HUDEP-2 (cell line): ENCODE measurements at regions not wholly inside any gene's neighbourhood (a gene's known extent, or its start where the extent isn't known, plus 50 kb on each side); places are given as distances from the start of the nearest gene placed in this dataset.

Experiments
- DNase-seq, 76 experiments: peaks; one replicate each; lab custom pipeline; 2025; ENCODE audit not compliant: unreplicated experiment in 76 of 76; lab: John Stamatoyannopoulos, UW

DNA sequence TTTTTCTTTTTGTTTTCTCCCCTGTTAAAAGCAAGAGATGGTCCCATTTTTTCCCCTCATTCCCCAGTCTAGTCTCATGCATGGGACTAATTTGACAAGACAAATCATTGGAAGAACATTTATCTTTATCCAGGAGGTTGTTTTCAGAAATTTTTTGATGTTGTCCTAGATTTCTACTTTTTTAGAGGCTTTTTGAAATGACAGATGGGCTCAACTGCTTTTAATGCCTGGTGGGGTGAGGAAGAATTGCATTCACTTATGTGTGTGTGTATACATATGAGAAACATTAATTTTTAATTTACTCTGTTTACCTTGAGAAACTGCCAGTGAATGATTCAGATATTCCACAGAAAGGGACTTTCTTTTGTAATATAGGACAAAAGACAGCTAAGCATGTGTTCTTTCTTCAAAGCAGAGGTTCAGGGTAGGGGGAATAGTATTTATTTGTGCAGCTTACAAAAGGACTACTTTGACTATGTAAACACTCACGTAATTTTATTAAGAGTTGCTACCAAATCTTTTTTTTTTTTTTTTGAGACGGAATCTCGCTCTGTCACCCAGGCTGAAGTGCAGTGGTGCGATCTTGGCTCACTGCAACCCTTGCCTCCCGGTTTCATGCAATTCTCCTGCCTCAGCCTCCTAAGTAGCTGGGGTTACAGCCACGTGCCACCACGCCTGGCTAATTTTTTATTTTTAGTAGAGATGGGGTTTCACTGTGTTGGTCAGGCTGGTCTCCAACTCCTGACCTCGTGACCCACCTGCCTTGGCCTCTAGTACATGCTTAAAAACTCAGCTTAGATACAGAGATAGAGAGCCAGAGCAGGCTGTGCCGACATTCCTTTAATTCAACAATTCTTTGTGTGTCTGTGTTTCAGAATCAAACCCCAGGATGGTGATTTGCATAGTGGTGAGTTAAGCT, 130.1 kb upstream of the RARB start:
- DNase-seq = no peak

DNA sequence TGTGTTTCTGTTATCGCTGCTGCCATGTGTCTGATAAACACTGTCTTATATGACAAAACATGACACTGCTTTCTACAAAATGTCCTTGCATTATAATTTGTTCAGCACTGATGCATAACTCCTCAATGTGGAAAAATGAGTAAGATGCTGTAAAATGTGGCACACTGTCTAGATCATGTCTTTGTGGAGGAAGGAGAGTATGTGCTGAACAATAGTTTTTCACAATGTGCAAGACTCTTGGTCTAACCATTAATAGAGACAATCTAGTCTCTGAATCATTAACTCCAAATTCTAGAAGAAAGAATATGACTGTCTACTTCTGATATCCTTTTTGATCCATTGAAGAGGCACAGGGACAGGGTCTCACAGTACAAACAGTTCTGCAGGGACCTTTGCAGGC, 127.9 kb upstream of the RARB start:
- no peak for DNase-seq

DNA sequence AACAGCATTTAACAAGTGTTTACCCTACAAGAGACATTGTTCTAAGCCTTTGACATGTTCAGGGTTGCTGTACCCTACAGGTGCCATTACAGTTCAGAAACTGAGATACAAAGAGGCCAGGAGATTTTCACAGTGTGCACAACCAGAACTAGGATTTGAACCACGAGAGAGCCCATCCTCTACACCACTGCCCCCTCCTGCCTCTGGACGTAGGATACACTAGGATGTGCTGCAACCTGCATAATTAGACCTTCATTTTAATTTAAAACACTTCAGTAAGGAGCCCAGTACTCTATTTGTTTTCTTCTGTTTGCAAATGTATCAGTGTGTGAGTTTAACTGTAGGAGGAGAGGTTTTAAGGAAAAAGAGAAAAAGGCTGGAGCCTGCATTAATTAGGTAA, 123.1 kb upstream of the RARB start:
- DNase-seq = no peak

DNA sequence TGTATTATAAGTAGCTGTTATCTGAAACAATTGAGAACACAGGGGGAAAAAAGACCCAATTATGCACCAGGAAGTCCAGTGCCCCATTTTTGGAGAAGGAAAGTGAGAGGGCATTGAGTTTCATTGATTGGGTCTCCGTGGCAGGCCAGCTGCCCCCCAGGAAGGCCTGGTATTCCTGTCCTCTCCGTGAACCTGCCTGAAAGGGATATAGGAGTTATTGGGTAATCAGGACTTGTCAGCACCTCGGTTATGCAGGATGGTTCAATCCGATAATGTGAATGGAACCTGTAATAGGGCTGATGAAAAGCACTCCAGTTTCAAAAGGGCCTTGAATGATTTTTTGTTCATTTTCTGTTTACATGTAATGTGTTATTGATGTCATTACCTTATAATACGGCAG, 122.0 kb upstream of the RARB start:
- no peak for DNase-seq

DNA sequence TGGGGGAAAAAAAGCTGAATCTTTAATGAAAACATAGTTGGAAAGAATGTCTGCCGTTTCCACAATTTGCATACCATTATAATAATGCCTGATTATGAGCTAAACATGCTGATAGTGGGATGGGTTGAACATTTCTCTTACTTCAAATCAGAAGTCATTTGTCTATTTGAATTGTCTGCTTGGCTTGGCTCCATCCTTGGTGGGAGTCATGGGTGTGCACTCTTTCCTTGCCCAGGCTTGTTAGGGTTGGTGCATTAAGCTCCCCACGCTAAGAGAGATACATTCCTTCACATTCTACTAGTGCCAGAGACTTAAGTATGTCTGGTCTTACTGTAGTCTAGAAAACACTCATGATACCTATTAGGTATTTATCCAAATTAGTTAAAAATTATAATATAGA, 121.4 kb upstream of the RARB start:
- no peak for DNase-seq

DNA sequence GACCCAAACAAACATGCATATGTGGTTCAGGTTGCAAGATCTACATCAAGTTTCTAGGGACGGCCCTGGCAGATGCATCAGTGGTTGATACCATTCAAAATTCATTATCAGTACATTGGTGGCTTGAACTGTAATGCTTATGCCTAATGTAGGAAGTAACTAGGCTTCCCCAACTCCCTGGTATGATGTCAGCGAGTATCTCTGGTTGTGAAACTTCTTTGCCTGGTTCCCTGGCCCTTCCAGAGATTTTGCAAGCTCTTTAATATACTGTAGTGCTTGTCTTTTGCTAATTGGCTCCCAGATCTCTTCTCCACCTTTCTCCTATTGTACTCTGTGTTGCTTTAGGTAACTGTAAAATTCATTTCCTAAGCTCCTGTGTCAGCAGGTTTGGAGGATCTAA, 114.8 kb upstream of the RARB start:
- no peak for DNase-seq

DNA sequence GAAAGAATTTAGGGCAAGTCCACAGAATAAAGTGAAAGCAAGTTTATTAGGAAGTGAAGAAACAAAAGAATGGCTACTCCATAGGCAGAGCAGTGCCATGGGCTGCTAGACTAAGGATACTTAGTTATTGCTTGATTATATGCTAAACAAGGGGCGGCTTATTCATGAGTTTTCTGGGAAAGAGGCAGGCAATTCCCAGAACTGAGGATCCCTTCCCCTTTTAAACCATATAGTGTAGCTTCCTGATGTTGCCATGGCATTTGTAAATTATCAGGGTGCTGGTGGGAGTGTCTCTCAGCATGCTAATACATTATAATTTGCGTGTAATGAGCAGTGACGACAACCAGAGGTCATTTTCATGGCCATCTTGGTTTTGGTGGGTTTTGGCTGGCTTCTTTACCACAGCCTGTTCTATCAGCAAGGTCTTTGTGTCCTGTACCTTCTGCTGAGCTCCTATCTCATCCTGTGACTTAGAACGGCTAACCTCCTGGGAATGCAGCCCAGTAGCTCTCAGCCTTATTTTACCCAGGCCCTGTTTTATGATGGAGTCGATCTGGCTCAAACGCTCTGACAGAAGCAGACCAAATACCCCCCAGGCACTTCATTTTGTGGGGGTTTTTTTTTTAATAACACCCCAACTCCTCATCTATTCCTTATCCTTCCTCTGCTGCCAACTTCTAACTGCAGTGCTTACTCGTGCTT, 103.0 kb upstream of the RARB start:
- no peak for DNase-seq

DNA sequence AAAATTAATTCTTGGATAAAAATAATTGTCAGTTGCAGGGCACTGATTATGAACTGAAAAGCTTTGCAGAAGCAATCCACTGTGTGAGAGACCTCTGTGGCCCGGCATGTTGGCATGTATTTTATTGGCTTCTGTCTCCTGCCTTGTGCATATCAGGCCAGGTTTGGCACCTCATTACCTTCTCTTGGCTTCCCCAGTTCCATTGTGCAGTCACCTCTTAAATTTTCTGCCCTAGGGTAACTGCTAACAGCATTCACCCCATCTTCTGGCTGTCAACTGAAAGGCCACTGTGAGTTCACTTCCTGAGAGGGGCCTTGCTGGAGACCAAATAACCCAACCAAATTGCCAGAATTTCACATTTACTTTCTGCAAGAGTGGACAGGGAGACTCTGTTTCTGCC, 92.7 kb upstream of the RARB start:
- DNase-seq = no peak

DNA sequence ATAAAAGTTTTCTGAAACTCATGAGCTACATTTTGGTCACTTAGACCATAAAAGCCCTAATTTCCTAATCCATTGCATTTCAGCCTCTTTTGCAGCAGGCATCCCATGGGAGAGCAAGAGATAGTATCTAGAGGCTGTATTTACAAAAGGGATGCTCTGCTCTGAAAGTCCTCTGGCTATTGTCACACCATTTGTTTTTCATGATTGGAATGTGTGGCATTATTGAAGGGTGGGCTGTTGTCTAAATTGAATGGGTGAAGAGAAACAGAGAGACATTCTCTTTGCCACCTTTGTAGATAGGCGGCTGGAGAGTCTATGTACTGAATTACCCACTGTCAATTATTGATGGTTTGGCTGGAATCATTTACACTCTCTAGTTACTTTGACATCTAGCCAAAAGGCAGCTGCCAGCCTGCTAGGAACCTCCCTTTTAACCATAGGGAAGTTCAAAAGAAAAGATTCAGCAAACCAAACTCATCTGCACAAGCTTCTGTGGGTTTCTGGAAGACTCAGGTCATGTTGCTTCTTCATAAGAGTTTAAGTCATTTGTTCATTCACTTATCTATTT, 89.8 kb upstream of the RARB start:
- DNase-seq = no peak

DNA sequence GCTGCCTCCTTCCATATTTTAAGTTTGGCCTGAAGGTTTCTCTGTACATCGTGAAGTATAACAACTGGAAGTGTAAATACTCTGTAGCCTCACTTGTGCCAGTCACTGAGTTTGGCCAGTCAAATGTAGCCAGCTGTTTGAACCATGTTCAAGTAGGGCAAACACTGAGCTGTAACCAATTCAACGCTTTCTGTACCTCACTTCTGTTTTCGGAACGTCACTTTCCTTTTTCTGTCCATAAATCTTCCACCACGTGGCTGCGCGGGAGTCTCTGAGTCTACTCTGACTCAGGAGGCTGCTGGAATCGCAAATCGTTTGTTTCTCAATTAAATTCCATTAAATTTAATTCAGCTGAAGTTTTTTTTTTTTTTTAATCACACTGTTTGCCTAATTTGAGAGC, 88.8 kb upstream of the RARB start:
- no peak for DNase-seq

DNA sequence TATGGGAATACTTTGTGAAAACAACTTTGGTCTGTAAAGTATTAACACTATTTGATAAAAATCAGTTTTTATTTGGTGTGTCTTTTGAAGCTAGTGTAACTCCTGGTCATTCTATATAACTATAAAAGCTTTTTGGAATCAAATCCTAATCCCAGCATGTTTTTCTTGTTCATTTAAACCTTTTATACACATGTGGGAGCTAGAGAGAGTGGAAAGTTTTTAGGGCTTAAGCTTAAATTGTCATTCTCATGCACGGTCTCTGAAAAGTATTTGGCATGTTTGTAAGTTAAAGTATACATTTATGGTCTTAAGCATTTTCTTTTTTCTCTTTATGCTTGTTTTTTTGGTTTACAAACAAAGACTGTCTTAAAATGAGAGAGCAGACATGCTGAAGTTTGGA, 83.4 kb upstream of the RARB start:
- no peak for DNase-seq

DNA sequence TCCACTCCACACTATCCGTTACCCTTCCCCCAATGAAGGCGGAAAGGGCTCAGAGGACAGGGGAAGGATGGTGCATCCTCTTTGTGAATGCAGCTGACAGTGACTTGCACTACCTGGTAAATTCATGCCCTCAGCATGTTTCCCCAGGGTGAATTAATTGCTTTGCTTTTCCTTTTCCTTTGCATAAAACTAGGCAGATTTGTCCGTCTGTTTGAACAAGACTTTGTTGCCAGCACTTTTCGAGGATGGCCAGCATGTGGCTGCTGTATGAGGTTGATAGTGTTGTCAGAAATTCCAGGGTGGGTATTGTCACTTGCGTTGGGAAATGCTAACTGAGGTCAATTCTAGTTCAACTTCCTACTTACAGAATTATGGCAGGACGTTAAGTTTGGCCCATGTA, 79.0 kb upstream of the RARB start:
- DNase-seq = no peak

DNA sequence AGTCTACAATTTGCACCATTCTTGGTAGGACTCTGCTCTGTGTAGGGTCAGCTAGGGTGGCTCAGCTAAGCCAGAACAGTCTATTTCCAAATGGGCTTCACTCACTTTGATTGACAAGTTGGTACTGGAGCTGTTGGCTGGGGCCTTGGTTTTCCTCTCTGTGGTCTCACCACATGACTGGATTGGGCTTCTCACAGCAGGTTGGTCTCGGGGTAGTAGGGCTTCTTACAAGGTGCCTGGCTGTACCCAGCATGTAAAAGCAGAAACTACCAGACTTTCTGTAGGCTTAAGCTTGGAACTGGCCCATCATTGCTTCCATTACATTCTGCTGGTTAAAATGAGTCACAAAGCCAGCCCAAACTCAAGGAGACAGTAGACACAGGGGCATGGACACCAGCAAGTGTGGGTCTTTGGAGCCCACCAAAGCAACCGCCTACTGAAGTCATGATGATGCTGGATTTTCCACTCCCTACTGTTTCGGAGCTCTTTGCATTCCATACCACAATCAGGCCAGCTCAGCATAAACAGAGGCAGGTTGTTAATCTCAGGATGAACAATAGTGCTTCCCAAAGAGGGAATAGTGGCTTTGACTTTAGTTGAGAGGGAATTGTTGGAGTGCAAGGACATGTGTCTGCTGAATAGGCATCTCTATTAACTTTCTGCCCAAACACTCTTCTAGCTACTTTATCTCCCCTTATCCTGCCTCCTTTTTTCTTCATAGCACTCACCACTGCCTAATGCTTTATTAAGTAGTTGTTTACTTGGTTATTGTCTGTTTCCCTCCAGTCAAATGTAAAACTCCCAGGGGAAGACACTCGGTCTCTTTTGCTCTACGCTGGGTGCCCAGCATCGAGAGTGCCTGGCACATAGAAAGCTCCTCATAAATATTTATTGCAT, 78.0 kb upstream of the RARB start:
- no peak for DNase-seq

DNA sequence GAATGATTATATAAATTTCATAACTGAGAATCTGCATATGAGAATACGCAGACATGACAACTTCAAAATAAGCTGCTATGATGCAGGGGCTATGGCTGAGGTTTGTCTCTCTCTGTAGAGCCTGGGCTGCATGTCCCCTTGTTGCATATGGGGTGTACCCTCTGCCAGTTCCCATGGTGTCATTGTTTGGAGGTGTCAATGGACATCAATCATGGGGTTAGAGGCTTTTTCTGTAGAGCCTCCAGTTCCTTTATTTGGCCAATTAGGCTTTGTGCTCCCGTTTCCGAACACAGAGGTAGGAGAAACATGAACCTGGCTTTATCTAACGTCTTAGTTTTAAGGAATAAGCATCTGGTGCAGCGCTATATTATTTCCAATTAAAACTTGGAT, 77.3 kb upstream of the RARB start:
- DNase-seq = no peak

DNA sequence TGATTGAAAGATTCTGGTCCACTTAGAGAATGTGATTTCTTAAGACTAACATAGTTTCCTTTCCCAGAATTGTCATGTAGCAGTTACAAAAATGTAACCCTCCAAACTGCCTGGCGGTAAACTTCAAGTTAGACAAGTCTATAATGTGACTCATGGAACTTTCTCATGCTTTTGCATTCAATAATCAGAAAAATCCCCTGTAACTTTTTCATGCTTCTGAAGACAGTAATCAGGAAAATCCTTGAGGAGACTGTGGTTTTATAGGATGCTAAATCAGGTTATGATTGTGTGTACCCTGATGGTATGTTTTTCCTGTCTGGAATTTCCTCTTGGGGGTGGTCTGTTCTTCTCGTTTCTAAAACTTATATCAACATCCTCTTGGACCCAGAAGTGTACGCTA, 74.0 kb upstream of the RARB start:
- no peak for DNase-seq

DNA sequence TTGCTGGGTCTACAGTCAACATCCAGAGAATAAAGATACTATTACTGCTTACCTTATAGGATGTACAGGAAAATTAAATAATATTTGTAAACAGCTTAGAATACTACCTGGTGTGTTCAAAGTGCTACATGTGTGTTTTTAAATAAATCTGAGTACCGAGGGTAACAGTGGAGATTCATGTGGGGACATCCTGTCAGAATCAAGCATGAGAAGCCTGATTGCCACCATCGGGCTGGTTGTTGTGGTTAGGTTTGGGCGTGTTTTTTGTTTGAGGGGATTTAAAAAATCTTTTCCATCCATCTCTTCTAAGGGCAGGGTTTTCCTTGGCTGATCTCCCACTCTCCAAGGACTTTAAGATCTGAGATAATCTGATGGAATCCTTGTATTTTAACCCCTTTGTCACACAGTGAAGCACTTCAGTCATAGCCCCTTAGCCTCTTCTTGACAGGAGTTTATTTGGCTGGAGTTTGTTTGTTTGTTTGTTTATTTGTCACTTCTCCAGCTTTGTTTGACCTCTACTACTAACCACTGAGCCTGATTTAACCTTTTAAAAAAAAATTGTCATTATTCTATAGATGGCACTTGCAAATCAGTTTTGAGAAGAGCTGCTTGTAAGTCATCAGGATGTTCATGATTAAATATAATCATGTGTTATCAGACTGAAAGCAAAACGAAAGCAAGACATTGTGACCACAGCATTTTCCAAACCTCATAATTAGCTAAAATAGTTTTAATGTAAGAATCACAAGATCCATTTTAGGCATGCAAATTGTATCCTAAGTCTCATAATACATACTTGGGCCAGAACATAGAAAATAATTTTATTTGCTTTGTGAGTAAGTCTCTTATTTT, 72.8 kb upstream of the RARB start:
- no peak for DNase-seq

DNA sequence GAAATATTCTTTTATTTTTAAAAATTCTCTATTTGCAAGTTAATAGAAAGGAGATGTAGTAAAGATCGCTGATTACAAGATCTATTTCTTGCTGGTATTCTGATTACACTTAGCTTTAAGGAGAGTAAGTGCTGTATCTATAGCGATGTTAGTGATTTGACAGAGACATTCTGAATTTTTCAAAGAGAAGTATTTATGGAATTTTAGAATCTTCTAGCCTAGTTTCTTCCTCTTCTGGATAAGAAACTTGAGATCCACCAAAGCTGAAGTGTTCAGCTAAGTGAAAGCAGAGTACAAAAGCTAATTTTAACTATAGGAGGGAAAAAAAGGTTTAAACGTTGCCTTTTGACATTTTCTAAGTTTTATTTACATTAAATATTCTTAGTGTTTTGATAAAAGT, 72.1 kb upstream of the RARB start:
- no peak for DNase-seq

DNA sequence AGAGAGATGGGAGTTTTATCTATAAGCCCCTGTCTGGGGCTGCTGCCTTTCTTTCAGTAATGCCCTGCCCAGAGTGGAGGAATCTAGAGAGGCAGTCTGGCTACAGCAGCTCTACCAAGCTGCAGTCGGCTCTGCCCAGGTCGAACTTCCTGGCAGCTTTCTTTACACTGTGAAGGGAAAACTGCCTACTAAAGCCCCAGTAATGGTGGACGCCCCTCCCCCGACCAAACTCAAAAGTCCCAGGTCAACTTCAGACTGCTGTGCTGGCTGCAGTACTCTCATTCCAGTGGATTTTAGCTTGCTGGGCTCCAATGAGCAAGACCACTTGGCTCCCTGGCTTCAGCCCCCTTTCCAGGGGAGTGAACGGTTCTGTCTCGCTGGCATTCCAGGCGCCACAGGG, 65.9 kb upstream of the RARB start:
- DNase-seq = no peak

DNA sequence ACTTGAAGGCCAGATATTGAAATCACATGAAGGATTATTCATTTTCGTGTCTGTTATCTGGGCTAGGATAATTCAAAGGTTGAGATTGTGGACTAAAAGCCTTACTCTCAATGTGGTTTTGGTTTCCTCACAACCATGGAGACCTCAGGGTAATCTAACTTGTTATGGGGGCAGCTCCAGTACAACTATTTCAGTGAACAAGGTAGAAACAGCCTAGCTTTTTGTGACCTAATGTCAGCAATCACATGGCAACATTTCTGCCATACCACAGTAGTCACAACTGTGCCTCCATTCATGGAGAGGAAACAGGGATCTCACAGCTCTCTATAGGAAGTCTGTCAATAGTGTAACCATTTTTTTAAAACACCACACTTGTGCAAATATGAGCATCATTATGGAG, 62.4 kb upstream of the RARB start:
- no peak for DNase-seq

DNA sequence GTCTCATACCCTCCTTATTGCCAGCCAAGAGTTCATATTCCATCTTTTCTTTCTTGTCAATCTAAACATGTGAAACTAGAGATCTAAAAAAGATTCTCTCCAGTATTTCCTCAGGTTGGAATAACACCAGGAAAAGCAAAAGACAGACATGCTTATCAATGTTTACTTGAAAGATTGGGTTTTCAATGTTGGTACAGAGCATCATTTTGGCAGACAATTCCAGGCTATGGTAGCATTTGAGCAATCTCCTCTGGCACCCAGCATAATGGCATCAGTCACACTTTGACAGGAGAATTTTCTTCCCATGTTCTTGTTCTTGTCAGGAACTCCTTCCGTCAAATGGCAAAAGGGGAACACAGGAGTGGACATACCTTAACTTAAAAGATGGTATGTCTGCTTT, 61.0 kb upstream of the RARB start:
- no peak for DNase-seq
